H4 (cell line): ENCODE measurements at regions not wholly inside any gene's neighbourhood (a gene's known extent, or its start where the extent isn't known, plus 50 kb on each side); places are given as distances from the start of the nearest gene placed in this dataset.

Experiments
- DNase-seq: peaks from one replicate; pipeline ENCODE4 v3.0.0-alpha.2; 2015; ENCODE audit warnings: low spot score

DNA sequence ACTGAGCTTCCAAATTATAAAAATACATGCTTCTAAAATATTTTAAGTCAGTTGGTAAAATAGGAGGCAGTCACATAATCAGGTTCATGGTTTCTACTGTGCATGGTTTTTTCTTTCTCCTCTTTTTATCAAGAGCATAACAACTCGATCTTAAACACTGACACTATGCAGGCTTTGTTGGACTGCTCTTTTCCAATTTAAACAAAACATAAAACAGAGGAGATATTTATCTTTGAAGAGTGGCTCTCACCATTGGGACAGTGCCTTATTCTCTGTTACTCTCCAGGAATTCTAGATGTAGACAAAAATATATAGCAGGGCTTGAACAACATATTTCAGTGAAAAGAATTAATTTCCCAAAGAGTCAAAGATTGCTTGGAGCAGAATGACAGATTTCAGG lies 883.5 kb upstream of the ADGRL2 start:
- DNase-seq: no peak

DNA sequence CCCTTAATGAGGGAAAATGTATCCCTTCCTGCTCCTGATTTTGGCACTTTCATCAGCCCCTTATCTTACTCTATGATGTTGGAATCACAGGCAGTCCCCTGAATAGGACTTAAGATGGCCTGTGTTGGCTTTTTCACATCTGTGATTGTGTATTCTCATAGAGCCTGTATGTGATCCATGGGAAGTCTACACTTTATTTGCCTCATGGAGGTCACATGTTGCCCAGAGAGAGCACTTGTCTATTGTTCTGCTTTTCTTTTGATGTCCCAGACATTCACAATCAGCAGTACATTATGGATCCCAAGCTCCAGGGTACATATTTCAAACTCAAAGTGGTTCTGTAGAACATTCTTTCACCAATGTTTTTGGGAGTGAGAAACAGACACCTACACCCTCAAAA lies 885.2 kb upstream of the ADGRL2 start:
- no peak for DNase-seq

DNA sequence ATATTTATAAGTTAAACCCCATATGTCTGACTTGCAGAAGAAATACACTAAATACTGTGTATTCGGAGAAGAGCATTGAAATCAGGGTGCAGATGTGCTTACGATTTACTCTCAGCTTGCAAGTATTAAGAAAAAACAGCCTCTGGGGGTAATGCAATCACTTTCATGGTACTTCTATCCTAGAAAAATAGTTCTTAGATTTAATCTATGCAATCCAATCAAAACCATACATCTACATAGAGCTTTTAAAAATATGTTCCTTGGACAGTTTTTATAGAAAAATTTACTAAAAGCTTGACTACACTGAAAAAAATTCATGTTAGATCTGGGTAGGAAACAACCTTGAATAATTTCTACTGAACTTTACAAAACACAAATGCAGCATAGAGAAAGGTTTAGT lies 890.3 kb upstream of the ADGRL2 start:
- DNase-seq: no peak

DNA sequence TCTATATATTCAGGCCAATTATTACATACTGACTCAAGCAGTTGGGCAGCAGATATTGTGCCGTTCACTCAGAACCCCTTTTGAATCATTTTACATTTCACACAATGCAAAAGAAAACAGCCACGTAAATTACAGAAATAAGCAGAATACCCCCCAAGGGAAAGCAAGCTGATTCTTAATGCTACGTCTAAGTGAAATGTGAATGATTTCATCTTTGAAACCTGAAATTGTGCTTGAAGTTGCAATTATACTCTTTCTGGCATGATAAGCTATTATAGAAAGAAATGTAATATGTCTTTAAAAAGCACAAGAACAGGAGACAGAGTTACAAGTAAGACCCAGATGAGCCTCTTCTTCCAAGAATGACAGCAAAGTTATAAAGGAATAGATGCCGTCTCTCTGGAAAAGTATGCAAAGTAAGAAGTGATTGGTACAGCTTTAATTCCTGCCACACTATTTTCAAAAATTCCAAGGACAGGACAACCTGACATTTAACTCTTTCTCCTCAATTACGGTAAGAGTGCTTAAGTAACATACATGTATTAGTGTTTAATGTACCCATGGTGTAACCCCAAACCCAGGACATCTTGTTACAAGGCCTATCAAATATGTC lies 891.5 kb upstream of the ADGRL2 start:
- no peak for DNase-seq

DNA sequence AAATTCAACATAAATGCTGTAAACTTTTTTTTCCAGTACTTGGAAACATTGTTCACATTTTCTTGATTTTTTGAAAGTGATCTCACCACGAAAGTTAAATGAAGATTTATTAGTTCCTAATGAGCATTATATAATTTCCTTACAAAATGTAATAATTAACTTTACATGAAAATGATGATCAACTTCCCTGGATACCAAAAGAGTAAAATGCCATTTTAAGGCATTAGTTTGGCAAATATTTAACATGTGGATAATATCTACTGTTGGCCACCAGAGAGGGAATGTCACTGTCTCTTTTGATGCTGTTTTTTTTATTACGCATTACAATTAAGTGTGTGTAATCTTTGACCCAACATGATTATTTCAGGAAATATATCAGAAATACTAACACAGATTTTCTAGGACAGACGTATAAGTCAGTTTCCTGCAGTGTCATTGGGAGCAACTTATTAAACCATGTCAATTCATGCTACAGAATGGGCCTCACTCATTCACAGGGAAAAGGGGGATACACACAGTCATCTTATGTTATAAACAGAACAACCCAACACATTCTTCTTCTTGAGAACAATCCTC lies 903.9 kb upstream of the ADGRL2 start:
- no peak for DNase-seq

DNA sequence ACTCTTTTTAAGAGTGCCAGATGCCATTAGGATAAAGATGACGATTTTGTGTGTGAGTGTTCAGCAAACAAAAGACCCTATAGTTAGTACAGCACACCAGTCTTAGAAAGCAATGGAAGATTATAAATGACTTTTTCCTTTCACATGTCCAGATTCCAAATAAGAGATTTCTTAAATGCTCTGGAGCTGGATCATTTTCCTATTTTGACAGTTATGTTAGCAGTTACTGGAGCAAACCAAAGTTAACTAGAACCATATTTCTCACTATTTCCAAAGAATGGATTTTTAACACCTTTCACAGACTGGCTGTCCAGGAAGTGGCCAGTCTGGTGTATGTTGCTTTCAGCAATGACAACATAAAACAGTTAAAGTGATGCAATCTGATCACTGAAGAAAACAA lies 905.8 kb upstream of the ADGRL2 start:
- DNase-seq: no peak

DNA sequence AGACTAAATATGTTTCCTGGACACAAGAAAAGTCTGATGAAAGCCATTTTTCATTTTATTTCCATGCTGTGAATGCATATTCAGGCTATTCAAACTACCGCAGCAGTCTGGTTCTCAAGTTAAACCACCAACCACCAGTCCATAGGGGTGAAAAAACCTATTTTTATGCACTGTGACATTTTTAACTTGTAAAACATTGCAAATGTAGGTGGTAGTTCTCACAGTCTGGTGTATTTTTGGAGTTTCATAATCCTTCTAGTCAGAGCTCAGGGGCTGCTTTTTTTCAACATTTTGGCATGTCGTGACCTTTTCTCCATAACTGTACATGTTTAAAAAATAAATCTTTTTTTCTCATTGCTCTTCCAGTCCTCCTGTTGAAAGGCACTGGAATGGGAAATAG lies 907.6 kb upstream of the ADGRL2 start:
- no peak for DNase-seq

DNA sequence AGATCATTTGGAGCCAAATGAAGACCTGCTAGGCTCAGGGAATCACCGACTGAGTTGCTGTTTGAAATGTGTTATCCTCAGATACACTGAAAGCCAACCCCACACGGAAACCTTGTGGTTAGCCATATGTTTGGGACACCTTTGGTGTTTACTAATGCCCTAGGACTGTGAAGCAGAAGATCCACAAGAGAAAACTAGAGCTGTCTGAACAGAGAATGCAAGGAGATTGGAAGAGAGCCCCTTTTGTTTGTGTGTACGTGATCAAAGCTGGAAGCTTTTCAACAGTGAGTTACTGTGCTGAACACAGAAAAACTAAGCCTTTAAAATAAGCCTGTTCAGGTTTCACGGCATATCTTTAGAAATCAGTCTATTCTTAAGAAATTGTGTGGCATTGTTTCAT lies 908.2 kb upstream of the ADGRL2 start:
- DNase-seq: no peak

DNA sequence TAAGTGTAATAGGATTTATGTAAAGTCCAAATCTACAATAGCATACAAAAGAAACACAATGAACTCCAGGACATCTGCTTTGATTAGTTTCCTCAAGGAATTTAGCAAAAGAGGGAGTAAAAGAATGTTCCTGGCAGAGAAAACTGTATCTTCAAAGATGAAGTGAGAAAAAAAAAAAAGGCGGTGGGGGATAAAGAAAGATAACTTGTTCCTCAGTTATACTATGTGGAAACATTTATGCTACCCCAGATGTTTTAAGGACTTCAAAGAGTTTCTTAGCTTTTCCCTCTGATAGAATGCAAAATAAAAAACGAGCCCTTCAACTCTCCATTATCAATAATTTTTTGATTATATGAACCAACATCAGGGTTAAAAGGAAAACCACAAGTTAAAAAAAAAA lies 908.9 kb upstream of the ADGRL2 start:
- DNase-seq: no peak

DNA sequence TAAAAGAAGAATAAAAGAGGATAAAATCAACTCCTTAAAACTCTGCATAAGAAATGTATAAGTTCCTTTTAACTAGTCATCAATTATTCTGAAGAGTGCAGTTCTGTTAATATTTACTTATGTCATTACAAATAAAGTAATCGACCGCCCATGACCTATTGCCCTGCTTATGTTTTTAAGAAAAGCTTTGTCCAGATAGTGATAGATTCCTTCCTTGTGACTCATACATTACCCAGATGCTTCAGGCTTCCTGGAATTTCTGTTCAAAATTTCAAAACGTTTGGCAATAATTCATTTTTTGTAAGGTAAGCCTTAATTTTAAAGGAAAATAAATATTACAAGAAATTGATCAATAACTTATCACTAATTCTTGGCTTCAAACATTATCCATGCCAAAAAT lies 918.2 kb upstream of the ADGRL2 start:
- no peak for DNase-seq

DNA sequence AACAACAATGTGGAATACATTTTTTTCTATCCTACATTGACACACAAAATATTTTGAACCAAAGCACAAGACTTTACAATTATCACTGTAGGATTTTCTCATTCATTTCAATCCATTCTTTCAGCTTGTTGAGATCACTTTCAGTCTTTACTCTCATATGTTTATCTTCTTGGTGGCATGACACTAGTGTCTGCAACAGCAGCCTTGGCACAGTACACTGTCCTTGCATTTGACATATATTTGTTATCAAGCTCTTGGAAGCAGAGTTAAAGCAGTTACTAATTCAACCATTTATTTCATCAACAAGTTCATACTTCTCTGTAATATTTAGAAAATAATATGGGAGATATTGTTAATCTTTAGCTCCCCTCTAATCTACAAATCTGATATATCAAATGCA lies 922.4 kb upstream of the ADGRL2 start:
- no peak for DNase-seq

DNA sequence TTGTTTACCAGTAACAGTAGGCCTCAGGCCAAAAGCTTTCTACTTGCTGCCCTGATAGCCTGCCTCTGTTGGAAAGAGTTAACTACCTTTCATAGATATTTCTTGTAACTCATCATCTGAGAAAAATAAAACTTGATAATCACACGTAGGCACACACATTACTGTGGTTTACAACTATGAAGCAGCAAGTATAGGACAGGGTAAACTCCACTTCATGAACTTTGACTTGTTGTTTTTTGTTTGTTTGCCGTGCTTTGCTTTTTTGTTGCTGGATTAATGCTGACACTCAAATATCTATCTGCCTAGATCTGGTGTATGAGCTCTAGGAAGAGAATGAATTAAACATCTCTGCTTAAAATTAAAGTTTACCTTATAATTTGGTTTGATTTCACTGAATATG lies 924.7 kb upstream of the ADGRL2 start:
- DNase-seq: no peak

DNA sequence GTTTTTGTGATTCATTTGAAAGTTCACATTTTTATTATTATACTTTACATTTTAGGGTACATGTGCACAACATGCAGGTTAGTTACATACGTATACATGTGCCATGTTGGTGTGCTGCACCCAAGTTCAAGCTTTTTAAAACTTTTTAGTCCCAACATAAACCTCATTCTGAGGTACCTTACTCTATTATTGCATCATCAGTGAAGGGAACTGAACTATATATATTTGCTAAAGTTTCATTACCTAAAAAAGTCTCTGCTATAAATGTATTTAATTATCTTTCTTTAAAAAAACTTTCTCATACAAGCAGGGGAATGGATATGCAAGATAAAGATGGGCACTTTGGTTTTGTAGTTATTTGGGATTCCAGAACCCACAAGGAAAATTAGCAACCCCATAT lies 931.4 kb upstream of the ADGRL2 start:
- no peak for DNase-seq

DNA sequence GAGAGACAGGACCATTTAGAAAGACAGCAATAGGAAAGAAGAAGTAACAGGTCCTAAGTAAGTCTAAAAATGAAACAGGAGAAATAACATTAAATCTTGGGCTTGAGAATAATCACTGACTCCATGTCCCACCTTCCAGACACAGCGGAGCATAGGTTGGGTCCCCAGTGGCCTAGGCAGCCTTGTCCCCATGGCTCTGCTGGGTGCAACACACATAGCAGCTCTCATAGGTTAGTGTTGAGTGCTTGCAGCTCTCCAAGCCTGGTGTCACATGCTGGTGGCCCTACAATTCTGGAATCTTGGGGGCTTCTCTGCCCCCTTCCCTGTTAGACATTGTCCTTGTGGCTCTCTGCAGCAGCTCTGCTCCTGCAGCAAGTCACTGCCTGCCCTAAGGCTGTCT lies 952.8 kb upstream of the ADGRL2 start:
- DNase-seq: no peak

DNA sequence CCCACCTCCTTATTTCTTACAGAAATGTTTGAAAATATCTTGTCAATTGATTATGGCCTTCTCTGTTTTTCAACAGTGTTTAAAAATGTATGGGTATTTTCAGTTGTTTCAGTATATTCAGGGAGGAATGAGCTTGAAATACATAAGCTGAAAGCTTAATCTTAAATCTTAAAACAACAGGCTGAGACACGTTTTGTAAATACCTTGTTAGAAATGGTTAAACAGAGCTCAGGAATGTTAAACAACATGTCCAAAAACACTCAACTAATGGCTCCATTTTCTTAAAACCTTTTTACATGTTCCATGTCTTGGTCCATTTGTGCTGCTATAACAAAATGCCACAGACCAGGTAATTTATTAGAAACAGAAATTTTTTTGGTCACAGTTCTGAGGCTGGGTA lies 953.8 kb upstream of the ADGRL2 start:
- DNase-seq: no peak

DNA sequence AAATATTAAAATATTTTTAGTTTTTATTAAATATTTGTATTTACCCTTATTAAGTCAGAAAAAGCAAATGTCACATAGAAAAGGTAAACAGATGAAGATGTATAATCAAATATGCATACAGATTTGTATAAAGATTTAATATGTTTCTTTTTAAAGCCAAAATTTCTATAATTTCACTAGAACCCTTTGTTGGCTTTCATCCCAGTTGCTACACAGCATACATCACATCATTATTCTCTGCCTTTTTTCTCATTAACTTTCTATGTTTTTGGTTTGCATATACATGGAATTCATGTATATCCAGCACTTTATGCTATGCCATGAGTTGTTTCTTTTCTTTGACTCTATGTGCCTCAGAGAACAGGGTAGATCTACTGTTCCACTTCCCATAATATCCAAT lies 957.9 kb upstream of the ADGRL2 start:
- DNase-seq: no peak

DNA sequence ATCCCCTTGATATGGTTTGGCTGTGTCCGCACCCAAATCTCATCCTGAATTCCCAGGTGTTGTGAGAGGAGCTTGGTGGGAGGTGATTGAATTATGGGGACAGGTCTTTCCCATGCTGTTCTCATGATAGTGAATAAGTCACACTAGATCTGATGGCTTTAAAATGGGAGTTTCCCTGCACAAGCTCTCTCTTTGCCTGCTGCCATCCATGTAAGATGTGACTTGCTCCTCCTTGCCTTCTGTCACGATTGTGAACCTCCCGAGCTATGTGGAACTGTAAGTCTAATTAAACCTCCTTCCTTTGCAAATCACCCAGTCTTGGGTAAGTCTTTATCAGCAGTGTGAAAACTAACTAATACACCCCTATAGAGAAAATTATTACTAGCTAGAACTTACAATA lies 959.5 kb upstream of the ADGRL2 start:
- no peak for DNase-seq

DNA sequence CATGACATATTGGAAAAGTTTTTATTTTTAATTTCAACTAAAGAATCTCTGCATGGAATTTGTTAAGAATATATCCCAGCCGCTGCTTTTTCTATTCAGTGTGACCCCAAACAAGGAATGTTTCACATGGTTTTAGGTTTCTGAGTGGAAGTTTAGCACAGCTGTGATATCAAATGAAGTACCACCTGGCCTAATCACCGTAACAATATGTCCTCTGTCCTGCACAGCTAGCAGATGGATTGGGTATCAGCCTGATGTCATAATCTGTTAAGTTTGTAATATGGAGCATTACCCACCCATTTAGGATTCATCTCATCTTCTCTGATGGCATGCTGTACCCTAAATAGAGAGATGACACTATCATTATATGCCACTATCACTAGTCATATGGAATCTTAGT lies 963.7 kb upstream of the ADGRL2 start:
- no peak for DNase-seq

DNA sequence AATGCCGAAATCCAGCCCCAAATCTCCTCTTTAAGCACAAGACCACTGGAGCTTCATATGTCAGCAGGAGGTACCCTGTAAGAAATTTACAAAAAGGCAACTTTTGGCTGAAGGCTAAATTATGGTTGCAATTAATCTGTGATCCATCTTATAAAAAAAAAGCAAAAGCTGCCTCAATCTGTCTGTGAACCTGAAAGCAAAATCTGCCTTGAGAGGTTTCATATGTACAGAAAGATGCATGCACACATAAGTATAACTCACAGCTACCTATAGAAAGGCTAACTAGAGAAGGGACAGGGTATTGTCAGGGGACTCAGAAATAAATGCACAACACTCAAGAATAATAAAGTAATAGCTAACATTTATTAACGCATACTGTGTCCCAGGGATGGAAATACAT lies 964.2 kb upstream of the ADGRL2 start:
- no peak for DNase-seq

DNA sequence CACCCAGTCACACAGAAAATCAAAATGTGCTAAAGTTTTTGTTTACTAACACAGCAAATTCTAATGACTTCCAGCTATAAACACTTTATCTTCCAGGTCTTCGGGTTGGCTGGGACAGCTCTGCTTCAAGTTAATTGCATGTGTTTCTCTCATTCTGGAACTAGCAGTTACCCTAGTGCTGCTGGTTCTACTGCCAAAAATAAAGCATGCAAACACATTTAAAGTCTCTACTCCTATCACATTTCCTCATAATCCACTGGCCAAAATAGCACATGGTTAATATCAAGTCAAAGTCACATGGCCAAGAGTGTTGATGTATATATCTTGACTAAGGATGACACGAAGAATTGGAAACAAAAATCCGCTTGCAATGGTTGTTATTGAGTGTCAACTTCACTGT lies 973.1 kb upstream of the ADGRL2 start:
- no peak for DNase-seq

DNA sequence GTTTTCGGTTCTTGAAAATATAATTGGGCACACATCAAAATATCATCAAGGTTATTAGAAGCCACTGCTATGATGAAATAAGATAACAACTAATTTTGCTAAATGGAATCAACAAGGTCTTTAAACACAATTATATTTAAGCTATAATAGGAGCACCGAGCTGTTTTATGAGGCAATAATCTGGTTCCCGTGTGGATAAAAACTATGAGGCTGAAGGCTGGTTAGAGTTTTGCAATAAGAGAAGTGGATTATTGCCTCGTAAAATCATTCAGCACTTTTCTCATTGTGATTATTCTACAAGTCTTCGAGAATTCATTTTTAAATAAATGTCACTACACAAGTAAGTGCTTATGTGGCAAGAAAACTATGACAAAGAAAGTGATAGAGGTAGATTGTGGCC lies 975.7 kb upstream of the ADGRL2 start:
- no peak for DNase-seq

DNA sequence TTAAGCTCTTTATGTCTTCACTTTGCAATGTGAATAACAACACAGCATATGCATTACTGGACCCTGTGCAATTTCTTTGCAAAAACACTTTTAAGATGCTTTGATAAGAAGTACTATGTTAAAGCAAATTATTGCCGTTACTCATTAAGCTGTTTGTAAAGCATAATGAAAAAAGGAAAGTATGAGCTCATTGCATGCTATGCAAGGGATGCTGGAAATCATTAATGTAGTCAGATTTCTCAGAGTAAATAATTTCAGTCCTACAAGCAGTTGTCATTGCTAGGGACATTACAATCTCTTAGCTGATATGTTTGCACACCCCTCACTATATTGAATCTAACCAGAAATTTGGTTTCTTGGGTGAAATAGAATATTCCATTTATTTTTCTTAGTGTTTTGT lies 982.5 kb upstream of the ADGRL2 start:
- no peak for DNase-seq

DNA sequence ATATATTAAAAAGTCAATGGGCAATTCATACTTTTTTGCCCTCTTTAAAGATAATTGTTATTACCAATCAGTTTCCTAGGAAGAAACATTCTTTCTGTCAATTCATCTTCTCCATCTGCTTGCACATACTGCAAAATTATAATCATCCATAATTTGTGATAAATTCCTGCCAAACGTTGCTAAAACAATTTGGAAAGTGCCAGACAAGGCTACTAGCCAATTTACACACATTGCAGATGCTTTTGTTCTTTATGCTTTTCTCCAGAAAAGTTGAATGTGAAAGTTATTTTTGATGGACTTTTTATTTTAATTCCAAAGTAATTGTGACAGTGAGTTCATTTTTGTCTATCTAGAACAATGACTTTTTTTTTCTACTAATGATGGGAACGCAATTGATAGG lies 992.8 kb upstream of the ADGRL2 start:
- no peak for DNase-seq

DNA sequence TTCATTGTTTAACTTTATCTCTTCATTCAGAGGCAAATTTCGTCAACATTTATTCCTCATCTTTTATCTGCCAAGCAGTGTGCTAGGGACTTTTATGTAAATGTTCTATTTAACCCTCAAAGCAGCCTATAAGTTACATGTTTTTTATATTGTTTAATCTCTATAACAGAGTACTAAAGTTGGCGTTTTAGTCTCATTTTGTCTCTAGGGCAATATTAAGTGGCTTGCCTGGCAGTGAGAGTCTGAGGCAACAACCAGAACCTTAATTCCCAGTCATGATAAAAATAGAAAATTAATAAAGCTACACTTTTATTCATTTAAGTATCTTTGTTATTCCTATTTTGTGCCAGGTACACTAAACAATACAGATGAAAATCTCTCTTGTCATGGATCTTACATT lies 994.3 kb upstream of the ADGRL2 start:
- no peak for DNase-seq

DNA sequence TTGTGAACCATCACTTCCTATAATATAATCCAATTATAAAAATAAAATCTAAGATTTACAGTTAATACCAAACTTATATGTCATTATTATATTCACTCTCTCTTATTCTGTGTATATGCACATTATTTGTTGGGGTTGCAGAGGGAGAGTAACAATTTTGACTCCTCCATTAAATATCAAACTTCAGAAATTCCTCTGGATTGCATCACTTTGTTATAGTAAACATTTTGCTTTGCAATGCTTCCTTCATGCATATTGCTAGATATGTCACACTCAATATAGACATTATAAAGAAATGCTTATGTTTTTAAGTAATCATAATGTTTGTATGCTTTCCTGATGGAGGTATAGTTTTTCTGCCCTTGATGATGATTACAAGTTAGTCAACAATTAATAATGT lies 999.0 kb upstream of the ADGRL2 start:
- no peak for DNase-seq
